ENCODE measurements at regions not wholly inside any gene's neighbourhood (a gene's known extent, or its start where the extent isn't known, plus 50 kb on each side); places are given as distances from the start of the nearest gene placed in this dataset.

DNA sequence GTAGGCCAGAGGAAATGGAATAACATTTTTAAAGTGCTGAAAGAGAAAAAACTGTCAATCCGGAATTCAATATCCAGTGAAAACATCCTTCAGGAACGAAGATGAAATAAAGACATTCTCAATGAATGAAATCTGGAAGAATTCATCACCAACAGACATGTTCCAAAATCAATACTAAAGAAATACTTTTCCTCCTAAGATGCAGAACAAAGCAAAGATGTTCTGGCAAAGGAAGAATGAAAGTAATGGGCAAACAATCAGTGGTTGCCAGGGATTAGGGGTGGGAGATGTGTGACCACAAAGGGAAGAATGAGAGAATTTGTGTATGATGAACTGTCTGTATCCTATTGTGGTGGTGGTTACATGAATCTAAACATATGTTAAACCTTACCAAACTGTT, 52.8 kb upstream of the EEPD1 start:
- ATAC-seq (no peak), DNase-seq (no peak)
- intact Hi-C loops (cut with DNase I), result no loop called here

DNA sequence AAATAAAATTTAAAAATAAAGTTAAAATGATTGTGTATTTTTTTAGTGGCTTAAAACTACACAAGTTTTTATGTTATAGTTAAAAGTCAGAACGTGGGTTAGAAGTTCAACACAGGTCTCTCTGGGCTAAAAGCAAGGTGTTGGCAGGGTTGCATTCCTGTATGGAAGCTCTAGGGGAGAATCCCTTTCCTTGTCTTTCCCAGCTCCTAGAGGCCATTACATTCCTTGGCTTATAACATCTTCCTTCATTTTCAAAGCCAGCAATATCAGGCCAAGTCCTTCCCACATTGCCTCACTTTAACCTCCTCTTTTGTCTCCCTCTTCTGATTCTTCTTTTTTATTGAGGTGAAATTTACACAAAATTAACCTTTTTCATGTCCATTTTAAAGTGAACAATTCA, 52.4 kb upstream of the EEPD1 start:
- ATAC-seq (no peak), DNase-seq (no peak)
- intact Hi-C loops (cut with DNase I), result no loop called here
